Cardiac muscle cell (in vitro differentiated cells and primary cell): ENCODE measurements at regions not wholly inside any gene's neighbourhood (a gene's known extent, or its start where the extent isn't known, plus 50 kb on each side); places are given as distances from the start of the nearest gene placed in this dataset.

Source experiments
- DNase-seq, 2 donors: peaks; one replicate each; pipeline versions ENCODE4 v3.0.0 to v3.0.0-alpha.2; 2010 to 2017; ENCODE audit warnings: low read depth in 1 of 2, low spot score in 1 of 2
- H3K27ac ChIP-seq: fragments of 200-600 bp; sonication (generic); 2 replicates; pipeline ENCODE4 v1.5.1; 2016
- H3K27me3 ChIP-seq: fragments of 200-600 bp; sonication (generic); 2 replicates; pipeline ENCODE4 v1.6.0; 2016; ENCODE audit warnings: control low read depth
- H3K36me3 ChIP-seq: fragments of 200-600 bp; sonication (generic); 2 replicates; pipeline ENCODE4 v1.5.1; 2016; ENCODE audit warnings: control low read depth
- H3K4me1 ChIP-seq: fragments of 200-600 bp; sonication (generic); 2 replicates; pipeline ENCODE4 v1.8.1; 2017; ENCODE audit warnings: low read depth, mild to moderate bottlenecking, mixed run types
- H3K4me3 ChIP-seq: fragments of 200-600 bp; sonication (generic); 2 replicates; pipeline ENCODE4 v1.5.1; 2016; ENCODE audit warnings: mild to moderate bottlenecking
- H3K9me3 ChIP-seq: fragments of 200-600 bp; sonication (generic); 2 replicates; pipeline ENCODE4 v1.5.1; 2017; ENCODE audit warnings: low read depth, mild to moderate bottlenecking, control low read depth
- TF ChIP-seq, protein P1 (sequence below): IDR thresholded peaks from 2 replicates; pipeline ENCODE4 v1.5.1; 2012; ENCODE audit warnings: low read depth, mild to moderate bottlenecking, low read length

DNA sequence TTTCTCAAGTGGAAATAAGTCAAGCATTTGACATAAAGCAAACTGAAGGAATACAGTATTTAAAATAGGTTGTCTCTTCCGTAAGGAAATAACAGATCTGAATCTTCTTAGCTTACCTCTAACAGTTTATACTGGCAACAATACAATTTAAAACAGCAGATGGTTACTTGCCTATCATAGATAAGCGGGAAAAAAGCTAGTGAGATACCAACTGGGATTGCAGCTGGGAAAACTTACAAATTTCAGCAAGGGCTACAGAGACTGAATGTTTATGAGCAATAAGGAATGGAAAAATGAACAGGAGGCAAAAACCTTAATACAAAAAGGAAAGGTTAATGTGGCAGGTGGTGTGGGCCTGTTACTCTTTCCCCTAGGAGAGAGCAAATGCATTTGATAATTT lies 220.0 kb downstream of the RASSF9 start:
- H3K4me3 ChIP-seq = no peak overlapping the region
- DNase-seq = no peak
- H3K4me1 ChIP-seq = peaks cover 6% of the 10 kb centered on the region
- no peaks in the 10 kb centered on the region for H3K36me3 ChIP-seq
- TF ChIP-seq, protein P1, sequence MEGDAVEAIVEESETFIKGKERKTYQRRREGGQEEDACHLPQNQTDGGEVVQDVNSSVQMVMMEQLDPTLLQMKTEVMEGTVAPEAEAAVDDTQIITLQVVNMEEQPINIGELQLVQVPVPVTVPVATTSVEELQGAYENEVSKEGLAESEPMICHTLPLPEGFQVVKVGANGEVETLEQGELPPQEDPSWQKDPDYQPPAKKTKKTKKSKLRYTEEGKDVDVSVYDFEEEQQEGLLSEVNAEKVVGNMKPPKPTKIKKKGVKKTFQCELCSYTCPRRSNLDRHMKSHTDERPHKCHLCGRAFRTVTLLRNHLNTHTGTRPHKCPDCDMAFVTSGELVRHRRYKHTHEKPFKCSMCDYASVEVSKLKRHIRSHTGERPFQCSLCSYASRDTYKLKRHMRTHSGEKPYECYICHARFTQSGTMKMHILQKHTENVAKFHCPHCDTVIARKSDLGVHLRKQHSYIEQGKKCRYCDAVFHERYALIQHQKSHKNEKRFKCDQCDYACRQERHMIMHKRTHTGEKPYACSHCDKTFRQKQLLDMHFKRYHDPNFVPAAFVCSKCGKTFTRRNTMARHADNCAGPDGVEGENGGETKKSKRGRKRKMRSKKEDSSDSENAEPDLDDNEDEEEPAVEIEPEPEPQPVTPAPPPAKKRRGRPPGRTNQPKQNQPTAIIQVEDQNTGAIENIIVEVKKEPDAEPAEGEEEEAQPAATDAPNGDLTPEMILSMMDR = no peak
- H3K27ac ChIP-seq = no peak overlapping the region
- no peaks in the 10 kb centered on the region for H3K9me3 ChIP-seq
- H3K27me3 ChIP-seq = no peaks in the 10 kb centered on the region

DNA sequence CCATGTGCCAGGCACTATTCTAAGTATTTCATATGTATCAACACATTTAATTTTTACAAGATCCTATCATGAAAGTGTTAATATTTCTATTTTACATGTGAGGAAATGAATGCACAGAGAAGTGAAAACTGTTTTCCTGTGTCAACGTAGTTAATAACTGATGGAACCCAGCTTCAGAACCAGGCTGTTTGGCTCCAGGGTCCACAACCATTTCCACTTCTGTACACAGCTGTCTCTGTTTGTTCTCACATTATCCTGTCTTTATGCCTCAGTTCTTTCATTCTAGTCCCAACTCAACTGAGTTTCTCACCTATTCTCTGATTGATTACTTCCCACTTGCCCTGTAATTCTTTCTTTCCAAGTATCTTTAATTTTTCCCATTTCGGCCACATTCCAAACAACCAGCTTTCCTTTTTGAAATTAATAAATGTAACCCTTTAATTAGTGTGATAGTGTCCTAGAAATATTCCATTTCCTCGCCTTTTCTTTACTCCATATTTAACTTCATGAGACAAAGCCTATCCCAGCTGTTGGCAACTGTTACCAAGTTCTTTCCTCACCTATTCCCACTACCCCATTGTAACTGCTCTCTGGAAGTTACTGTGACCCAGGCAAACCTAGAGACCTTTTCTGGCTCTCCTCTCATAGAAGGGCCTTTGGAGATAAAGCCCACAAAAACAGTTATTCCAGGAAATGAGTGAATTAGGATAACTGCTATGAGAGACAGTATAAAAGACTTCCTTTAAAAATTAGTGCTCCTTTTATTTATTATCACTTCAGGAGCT lies 218.7 kb downstream of the RASSF9 start:
- no peak overlapping the region for H3K4me3 ChIP-seq
- no peaks in the 10 kb centered on the region for H3K36me3 ChIP-seq
- no peak overlapping the region for H3K27ac ChIP-seq
- DNase-seq = no peak
- TF ChIP-seq, protein P1 = no peak
- H3K4me1 ChIP-seq = peaks cover 6% of the 10 kb centered on the region
- H3K9me3 ChIP-seq = no peaks in the 10 kb centered on the region
- H3K27me3 ChIP-seq = no peaks in the 10 kb centered on the region

DNA sequence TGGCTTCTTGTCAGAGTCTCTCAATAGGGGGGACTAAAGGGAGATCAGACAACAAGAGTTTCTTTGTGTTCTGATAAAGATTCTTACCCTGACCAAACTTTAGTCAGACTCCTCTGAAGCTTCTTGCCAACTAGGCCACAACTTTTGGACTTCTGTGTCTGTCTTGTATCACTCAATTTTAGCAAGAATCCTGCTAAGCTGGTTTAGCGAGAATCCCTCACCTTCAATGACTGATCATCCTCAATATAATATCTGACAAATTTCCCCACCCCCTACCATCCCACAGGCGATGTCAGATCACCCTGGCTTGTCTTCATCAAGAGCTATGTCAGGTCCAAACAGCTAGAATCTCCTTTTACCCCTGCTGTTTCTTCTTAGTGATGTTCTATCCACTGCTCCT lies 215.2 kb downstream of the RASSF9 start:
- Histone ChIP-seq H3K27ac (no peak overlapping the region), H3K4me3 (no peak overlapping the region), H3K36me3 (no peaks in the 10 kb centered on the region), H3K4me1 (peaks cover 6% of the 10 kb centered on the region), H3K9me3 (no peaks in the 10 kb centered on the region), H3K27me3 (no peaks in the 10 kb centered on the region)
- DNase-seq = no peak
- TF ChIP-seq, protein P1 = no peak

DNA sequence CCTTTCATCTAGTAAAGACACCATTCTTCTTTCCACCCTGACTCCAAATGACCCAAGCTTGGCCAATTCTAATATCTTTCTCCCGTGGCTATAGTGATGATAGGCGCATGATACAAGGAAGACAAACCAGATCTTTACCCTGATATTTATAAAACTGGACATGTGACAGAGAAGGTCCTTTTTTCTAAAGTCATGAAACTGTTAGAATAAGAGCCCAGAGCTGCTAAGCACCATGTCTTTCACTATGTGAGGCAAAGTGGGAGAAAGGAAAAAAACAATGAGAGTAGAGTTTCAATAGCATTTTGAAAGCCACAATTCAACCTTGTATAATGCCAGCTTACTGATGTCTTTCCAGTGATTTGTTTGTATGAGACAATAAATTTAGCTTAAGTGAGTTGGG lies 212.4 kb downstream of the RASSF9 start:
- TF ChIP-seq, protein P1 = no peak
- H3K27ac ChIP-seq = no peak overlapping the region
- no peaks in the 10 kb centered on the region for H3K36me3 ChIP-seq
- no peaks in the 10 kb centered on the region for H3K4me1 ChIP-seq
- no peak overlapping the region for H3K4me3 ChIP-seq
- no peak for DNase-seq
- no peaks in the 10 kb centered on the region for H3K9me3 ChIP-seq
- no peaks in the 10 kb centered on the region for H3K27me3 ChIP-seq

DNA sequence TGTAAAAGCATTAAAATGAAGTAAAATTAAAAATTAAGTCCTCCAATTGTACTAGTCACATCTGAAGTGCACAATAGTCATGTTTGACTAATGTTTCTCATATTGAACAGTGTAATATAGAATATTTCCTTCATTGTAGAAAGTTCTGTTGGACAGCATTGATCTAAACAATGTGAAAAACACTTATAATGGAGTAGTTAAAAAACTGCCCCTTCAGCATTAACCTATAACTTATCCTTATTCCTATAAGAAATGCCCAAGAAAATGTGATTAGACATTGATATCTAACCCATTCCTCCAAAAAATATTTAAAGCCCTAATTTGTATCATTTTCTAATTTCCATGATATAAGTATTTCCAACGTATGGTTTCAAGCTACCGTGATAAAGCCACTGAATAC lies 210.7 kb downstream of the RASSF9 start:
- Histone ChIP-seq H3K27ac (no peak overlapping the region), H3K4me1 (no peaks in the 10 kb centered on the region), H3K27me3 (no peaks in the 10 kb centered on the region), H3K4me3 (no peak overlapping the region), H3K36me3 (no peaks in the 10 kb centered on the region), H3K9me3 (no peaks in the 10 kb centered on the region)
- DNase-seq = no peak
- TF ChIP-seq, protein P1 = no peak
